Kidney epithelial cell (primary cell): ENCODE measurements at regions not wholly inside any gene's neighbourhood (a gene's known extent, or its start where the extent isn't known, plus 50 kb on each side); places are given as distances from the start of the nearest gene placed in this dataset.

Experiments
- DNase-seq: peaks from one replicate; pipeline ENCODE4 v3.0.0-alpha.2; 2010; ENCODE audit warnings: low read depth
- H3K27me3 ChIP-seq: 2 replicates; pipeline ENCODE4 v1.6.0; 2011; ENCODE audit warnings: low read length; ENCODE audit not compliant: control insufficient read depth, insufficient read depth
- H3K36me3 ChIP-seq: 2 replicates; pipeline ENCODE4 v1.5.1; 2011; ENCODE audit warnings: low read length; ENCODE audit not compliant: control insufficient read depth, insufficient read depth
- H3K4me3 ChIP-seq: 2 replicates; pipeline ENCODE4 v1.5.1; 2011; ENCODE audit warnings: low read depth, mild to moderate bottlenecking, control low read depth, low read length
- CTCF ChIP-seq: IDR thresholded peaks from 2 replicates; pipeline ENCODE4 v1.5.1; 2011; ENCODE audit warnings: mild to moderate bottlenecking, moderate library complexity, low read length, control low read depth, inconsistent platforms; ENCODE audit not compliant: insufficient read depth, poor library complexity, severe bottlenecking

GRCh38 chr6:8203337-8203736 lies 101.0 kb upstream of the EEF1E1 start:
- Histone ChIP-seq H3K27me3 (no peaks in the 10 kb centered on the region), H3K36me3 (no peaks in the 10 kb centered on the region), H3K4me3 (no peak overlapping the region)
- TF ChIP-seq CTCF, result no peak
- DNase-seq, result no peak

GRCh38 chr6:8201679-8202078 lies 99.3 kb upstream of the EEF1E1 start:
- no peak overlapping the region for H3K4me3 ChIP-seq
- DNase-seq, result no peak
- no peaks in the 10 kb centered on the region for H3K27me3 ChIP-seq
- no peaks in the 10 kb centered on the region for H3K36me3 ChIP-seq
- no peak for TF ChIP-seq CTCF

- DNase-seq, result no peak
- no peak overlapping the region for H3K4me3 ChIP-seq
- H3K27me3 ChIP-seq, result no peaks in the 10 kb centered on the region
- TF ChIP-seq CTCF, result no peak
- no peaks in the 10 kb centered on the region for H3K36me3 ChIP-seq
Observed at GRCh38 chr6:8200255-8200654, 97.9 kb upstream of the EEF1E1 start.

GRCh38 chr6:8195714-8196102 lies 93.4 kb upstream of the EEF1E1 start:
- TF ChIP-seq CTCF, result no peak
- Histone ChIP-seq H3K27me3 (no peaks in the 10 kb centered on the region), H3K4me3 (no peak overlapping the region), H3K36me3 (no peaks in the 10 kb centered on the region)
- no peak for DNase-seq

GRCh38 chr6:8195040-8195713 lies 92.8 kb upstream of the EEF1E1 start:
- peak; percentile 14 for TF ChIP-seq CTCF
- Histone ChIP-seq H3K4me3 (no peak overlapping the region), H3K36me3 (no peaks in the 10 kb centered on the region), H3K27me3 (no peaks in the 10 kb centered on the region)
- no peak for DNase-seq

GRCh38 chr6:8194490-8194889 lies 92.1 kb upstream of the EEF1E1 start:
- no peak overlapping the region for H3K4me3 ChIP-seq
- no peaks in the 10 kb centered on the region for H3K27me3 ChIP-seq
- H3K36me3 ChIP-seq, result no peaks in the 10 kb centered on the region
- no peak for TF ChIP-seq CTCF
- peak; percentile 25 for DNase-seq
